ENCODE measurements at regions not wholly inside any gene's neighbourhood (a gene's known extent, or its start where the extent isn't known, plus 50 kb on each side); places are given as distances from the start of the nearest gene placed in this dataset.

- TF ChIP-seq CTCF (IDR thresholded peaks at IDR 0.05) = no peak
- TF ChIP-seq EP300 (IDR thresholded peaks at IDR 0.05) = no peak
- no peak for TF ChIP-seq POLR2A (IDR thresholded peaks at IDR 0.05)
- no peak for TF ChIP-seq POLR2AphosphoS5 (IDR thresholded peaks at IDR 0.05)
Measured at GRCh38 chr13:87894059-87894458, 222.9 kb downstream of the SLITRK5 start.

Data from gastroesophageal sphincter (tissue), 3 donors.